HT1080 (cell line): ENCODE measurements at regions not wholly inside any gene's neighbourhood (a gene's known extent, or its start where the extent isn't known, plus 50 kb on each side); places are given as distances from the start of the nearest gene placed in this dataset.

Experiments
- DNase-seq: peaks from one replicate; pipeline ENCODE4 v3.0.0-alpha.2; 2015; ENCODE audit warnings: low read depth

- peak; percentile 74 for DNase-seq
Measured at GRCh38 chr15:98025237-98025636, 64.7 kb downstream of the ARRDC4 start.

- no peak for DNase-seq
Measured at GRCh38 chr15:98034731-98035130, 74.2 kb downstream of the ARRDC4 start.

GRCh38 chr15:98035134-98035533 is 74.6 kb downstream of the ARRDC4 start:
- no peak for DNase-seq

GRCh38 chr15:98035577-98036010 is 75.1 kb downstream of the ARRDC4 start:
- no peak for DNase-seq

- DNase-seq = no peak
Measured at GRCh38 chr15:98039596-98039995, 79.1 kb downstream of the ARRDC4 start.

GRCh38 chr15:98040146-98040545 is 79.6 kb downstream of the ARRDC4 start:
- no peak for DNase-seq

- no peak for DNase-seq
Measured at GRCh38 chr15:98043160-98044014, 82.9 kb downstream of the ARRDC4 start.

GRCh38 chr15:98051734-98052133 is 91.2 kb downstream of the ARRDC4 start:
- DNase-seq = no peak

- DNase-seq = no peak
Measured at GRCh38 chr15:98057453-98057852, 97.0 kb downstream of the ARRDC4 start.

GRCh38 chr15:98062869-98063268 is 102.4 kb downstream of the ARRDC4 start:
- no peak for DNase-seq

- no peak for DNase-seq
Measured at GRCh38 chr15:98063315-98063714, 102.8 kb downstream of the ARRDC4 start.

- DNase-seq = peak; percentile 49
Measured at GRCh38 chr15:98063871-98064270, 103.4 kb downstream of the ARRDC4 start.

- DNase-seq = peak; percentile 55
Measured at GRCh38 chr15:98067339-98067738, 106.8 kb downstream of the ARRDC4 start.

GRCh38 chr15:98069256-98069655 is 108.8 kb downstream of the ARRDC4 start:
- no peak for DNase-seq

GRCh38 chr15:98070137-98070536 is 109.6 kb downstream of the ARRDC4 start:
- DNase-seq = no peak

- DNase-seq = no peak
Measured at GRCh38 chr15:98071786-98072185, 111.3 kb downstream of the ARRDC4 start.

- no peak for DNase-seq
Measured at GRCh38 chr15:98075441-98075840, 114.9 kb downstream of the ARRDC4 start.

GRCh38 chr15:98076021-98076816 is 115.7 kb downstream of the ARRDC4 start:
- DNase-seq = no peak

GRCh38 chr15:98077186-98077585 is 116.7 kb downstream of the ARRDC4 start:
- peak; percentile 20 for DNase-seq

GRCh38 chr15:98080791-98081190 is 120.3 kb downstream of the ARRDC4 start:
- DNase-seq = no peak

GRCh38 chr15:98083203-98083910 is 122.9 kb downstream of the ARRDC4 start:
- no peak for DNase-seq
